Liver (tissue), 2 donors: ENCODE measurements at regions not wholly inside any gene's neighbourhood (a gene's known extent, or its start where the extent isn't known, plus 50 kb on each side); places are given as distances from the start of the nearest gene placed in this dataset.

Source experiments
- JUND ChIP-seq, 2 donors: IDR thresholded peaks; 2 replicates each; pipeline ENCODE4 v1.6.1; 2016; ENCODE audit warnings: antibody characterized with exemption in 2 of 2
- TF ChIP-seq, protein P1 (sequence below): IDR thresholded peaks from 2 replicates; pipeline ENCODE4 v1.6.1; 2016; ENCODE audit warnings: antibody characterized with exemption, mild to moderate bottlenecking
- donor health status: healthy.

DNA sequence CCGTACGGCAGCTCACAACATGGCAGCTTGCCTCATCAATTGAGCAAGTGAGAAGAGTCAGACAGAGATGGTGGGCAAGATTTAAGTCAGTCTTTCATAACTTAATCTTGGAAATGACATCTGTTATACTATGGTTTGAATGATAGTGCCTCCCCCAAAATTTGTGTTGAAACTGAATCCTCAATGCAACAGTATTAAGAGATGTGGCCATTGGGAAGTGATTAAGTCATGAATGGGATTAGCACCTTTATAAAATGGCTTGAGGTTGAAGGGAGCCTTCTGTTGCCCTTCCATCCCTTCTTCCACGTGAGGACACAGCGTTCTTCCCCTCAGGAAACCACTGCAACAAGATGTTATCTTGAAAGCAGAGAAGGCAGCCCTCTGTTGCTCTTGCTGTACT, 124.2 kb downstream of the C12orf75 start:
- TF ChIP-seq, protein P1, sequence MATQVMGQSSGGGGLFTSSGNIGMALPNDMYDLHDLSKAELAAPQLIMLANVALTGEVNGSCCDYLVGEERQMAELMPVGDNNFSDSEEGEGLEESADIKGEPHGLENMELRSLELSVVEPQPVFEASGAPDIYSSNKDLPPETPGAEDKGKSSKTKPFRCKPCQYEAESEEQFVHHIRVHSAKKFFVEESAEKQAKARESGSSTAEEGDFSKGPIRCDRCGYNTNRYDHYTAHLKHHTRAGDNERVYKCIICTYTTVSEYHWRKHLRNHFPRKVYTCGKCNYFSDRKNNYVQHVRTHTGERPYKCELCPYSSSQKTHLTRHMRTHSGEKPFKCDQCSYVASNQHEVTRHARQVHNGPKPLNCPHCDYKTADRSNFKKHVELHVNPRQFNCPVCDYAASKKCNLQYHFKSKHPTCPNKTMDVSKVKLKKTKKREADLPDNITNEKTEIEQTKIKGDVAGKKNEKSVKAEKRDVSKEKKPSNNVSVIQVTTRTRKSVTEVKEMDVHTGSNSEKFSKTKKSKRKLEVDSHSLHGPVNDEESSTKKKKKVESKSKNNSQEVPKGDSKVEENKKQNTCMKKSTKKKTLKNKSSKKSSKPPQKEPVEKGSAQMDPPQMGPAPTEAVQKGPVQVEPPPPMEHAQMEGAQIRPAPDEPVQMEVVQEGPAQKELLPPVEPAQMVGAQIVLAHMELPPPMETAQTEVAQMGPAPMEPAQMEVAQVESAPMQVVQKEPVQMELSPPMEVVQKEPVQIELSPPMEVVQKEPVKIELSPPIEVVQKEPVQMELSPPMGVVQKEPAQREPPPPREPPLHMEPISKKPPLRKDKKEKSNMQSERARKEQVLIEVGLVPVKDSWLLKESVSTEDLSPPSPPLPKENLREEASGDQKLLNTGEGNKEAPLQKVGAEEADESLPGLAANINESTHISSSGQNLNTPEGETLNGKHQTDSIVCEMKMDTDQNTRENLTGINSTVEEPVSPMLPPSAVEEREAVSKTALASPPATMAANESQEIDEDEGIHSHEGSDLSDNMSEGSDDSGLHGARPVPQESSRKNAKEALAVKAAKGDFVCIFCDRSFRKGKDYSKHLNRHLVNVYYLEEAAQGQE: no peak
- TF ChIP-seq JUND (IDR thresholded peaks at IDR 0.05): no peak
